ENCODE measurements at regions not wholly inside any gene's neighbourhood (a gene's known extent, or its start where the extent isn't known, plus 50 kb on each side); places are given as distances from the start of the nearest gene placed in this dataset.

GRCh38 chr7:46145412-46145811, 224.3 kb upstream of the IGFBP3 start:
- TF ChIP-seq CTCF (IDR thresholded peaks at IDR 0.05): no peak
- TF ChIP-seq, protein P1, sequence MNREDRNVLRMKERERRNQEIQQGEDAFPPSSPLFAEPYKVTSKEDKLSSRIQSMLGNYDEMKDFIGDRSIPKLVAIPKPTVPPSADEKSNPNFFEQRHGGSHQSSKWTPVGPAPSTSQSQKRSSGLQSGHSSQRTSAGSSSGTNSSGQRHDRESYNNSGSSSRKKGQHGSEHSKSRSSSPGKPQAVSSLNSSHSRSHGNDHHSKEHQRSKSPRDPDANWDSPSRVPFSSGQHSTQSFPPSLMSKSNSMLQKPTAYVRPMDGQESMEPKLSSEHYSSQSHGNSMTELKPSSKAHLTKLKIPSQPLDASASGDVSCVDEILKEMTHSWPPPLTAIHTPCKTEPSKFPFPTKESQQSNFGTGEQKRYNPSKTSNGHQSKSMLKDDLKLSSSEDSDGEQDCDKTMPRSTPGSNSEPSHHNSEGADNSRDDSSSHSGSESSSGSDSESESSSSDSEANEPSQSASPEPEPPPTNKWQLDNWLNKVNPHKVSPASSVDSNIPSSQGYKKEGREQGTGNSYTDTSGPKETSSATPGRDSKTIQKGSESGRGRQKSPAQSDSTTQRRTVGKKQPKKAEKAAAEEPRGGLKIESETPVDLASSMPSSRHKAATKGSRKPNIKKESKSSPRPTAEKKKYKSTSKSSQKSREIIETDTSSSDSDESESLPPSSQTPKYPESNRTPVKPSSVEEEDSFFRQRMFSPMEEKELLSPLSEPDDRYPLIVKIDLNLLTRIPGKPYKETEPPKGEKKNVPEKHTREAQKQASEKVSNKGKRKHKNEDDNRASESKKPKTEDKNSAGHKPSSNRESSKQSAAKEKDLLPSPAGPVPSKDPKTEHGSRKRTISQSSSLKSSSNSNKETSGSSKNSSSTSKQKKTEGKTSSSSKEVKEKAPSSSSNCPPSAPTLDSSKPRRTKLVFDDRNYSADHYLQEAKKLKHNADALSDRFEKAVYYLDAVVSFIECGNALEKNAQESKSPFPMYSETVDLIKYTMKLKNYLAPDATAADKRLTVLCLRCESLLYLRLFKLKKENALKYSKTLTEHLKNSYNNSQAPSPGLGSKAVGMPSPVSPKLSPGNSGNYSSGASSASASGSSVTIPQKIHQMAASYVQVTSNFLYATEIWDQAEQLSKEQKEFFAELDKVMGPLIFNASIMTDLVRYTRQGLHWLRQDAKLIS (CRISPR knock-in tag; IDR thresholded peaks at IDR 0.05; ENCODE audit: borderline replicate concordance): no peak
